Hepatocyte (in vitro differentiated cells): ENCODE measurements at regions not wholly inside any gene's neighbourhood (a gene's known extent, or its start where the extent isn't known, plus 50 kb on each side); places are given as distances from the start of the nearest gene placed in this dataset.

Experiments
- EZH2 ChIP-seq: fragments of 200-600 bp; sonication (generic); IDR thresholded peaks from 2 replicates; pipeline ENCODE4 v1.6.1; 2016; ENCODE audit warnings: antibody characterized with exemption, mild to moderate bottlenecking, borderline replicate concordance
- TF ChIP-seq, protein P1 (sequence below): fragments of 200-600 bp; sonication (generic); IDR thresholded peaks from 2 replicates; pipeline ENCODE4 v1.5.1; 2016; ENCODE audit warnings: antibody characterized with exemption, mild to moderate bottlenecking; ENCODE audit not compliant: poor library complexity

DNA sequence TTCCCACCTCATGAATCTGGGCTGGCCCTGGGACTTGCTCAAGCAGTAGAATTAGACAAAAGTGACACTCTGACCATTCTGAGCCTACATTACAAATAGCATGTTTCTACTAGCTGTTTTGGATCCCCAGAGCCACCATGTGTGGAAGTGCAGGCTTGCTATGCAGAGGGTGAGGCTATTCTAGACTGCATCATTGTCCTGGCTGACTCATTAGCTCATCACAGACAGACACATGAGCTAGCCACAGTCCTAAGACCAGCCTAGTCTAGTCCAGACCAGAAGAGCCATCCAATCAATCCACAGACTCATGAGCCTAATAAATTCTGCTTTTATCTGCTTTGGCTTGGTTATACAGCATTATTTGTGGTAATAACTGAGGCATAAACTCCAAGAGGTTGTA is 351.9 kb downstream of the PRELID2 start:
- TF ChIP-seq, protein P1, sequence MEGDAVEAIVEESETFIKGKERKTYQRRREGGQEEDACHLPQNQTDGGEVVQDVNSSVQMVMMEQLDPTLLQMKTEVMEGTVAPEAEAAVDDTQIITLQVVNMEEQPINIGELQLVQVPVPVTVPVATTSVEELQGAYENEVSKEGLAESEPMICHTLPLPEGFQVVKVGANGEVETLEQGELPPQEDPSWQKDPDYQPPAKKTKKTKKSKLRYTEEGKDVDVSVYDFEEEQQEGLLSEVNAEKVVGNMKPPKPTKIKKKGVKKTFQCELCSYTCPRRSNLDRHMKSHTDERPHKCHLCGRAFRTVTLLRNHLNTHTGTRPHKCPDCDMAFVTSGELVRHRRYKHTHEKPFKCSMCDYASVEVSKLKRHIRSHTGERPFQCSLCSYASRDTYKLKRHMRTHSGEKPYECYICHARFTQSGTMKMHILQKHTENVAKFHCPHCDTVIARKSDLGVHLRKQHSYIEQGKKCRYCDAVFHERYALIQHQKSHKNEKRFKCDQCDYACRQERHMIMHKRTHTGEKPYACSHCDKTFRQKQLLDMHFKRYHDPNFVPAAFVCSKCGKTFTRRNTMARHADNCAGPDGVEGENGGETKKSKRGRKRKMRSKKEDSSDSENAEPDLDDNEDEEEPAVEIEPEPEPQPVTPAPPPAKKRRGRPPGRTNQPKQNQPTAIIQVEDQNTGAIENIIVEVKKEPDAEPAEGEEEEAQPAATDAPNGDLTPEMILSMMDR: no peak
- TF ChIP-seq EZH2: no peak
